CD4-positive, alpha-beta memory T cell (primary cell): ENCODE measurements at regions not wholly inside any gene's neighbourhood (a gene's known extent, or its start where the extent isn't known, plus 50 kb on each side); places are given as distances from the start of the nearest gene placed in this dataset.

Experiments used
- CTCF ChIA-PET: fragments of 350-600 bp; sonication (Branson Sonifier 250); formaldehyde crosslinking; loops from one replicate; lab custom pipeline; 2021; ENCODE audit warnings: inconsistent platforms; ENCODE audit not compliant: partially characterized antibody; lab: Charles Lee
- POLR2A ChIA-PET: fragments of 350-600 bp; sonication (Branson Sonifier 250); formaldehyde crosslinking; loops from one replicate; lab custom pipeline; 2021; ENCODE audit not compliant: partially characterized antibody; lab: Charles Lee
- DNase-seq, 5 donors: peaks; one replicate each; pipeline versions ENCODE4 v3.0.0 to v3.0.0-alpha.2; 2020 to 2022; ENCODE audit warnings: mixed read lengths in 1 of 5
- H3K27ac ChIP-seq: one replicate; pipeline ENCODE4 v1.7.0; 2013; ENCODE audit warnings: low read depth, low read length
- H3K27me3 ChIP-seq: 2 replicates; pipeline ENCODE4 v1.7.0; 2013; ENCODE audit warnings: mild to moderate bottlenecking, low read length, moderate library complexity; ENCODE audit not compliant: insufficient read depth
- H3K36me3 ChIP-seq: 2 replicates; pipeline ENCODE4 v1.7.0; 2013; ENCODE audit warnings: mild to moderate bottlenecking, low read length, moderate library complexity; ENCODE audit not compliant: insufficient read depth
- H3K4me1 ChIP-seq: 2 replicates; pipeline ENCODE4 v1.7.0; 2013; ENCODE audit warnings: mild to moderate bottlenecking, low read length, moderate library complexity; ENCODE audit not compliant: insufficient read depth
- H3K4me3 ChIP-seq, 2 donors: one replicate each; pipeline ENCODE4 v1.7.0; 2013; ENCODE audit warnings: low read length in 2 of 2, mild to moderate bottlenecking in 1 of 2
- H3K9me3 ChIP-seq, 2 donors: one replicate each; pipeline ENCODE4 v1.7.0; 2013; ENCODE audit warnings: low read length in 2 of 2, control low read depth in 1 of 2; ENCODE audit not compliant: control insufficient read depth in 1 of 2
- H3K27ac Mint-ChIP-seq, 7 donors: one replicate each; pipeline ENCODE4 v1.8.0; 2020 to 2021; ENCODE audit warnings: mixed read lengths in 7 of 7, mild to moderate bottlenecking in 6 of 7, inconsistent platforms in 3 of 7, moderate library complexity in 3 of 7
- H3K27me3 Mint-ChIP-seq, 2 donors: one replicate each; pipeline ENCODE4 v1.8.0; 2020 to 2021; ENCODE audit warnings: mixed read lengths in 2 of 2
- H3K36me3 Mint-ChIP-seq, 2 donors: one replicate each; pipeline ENCODE4 v1.8.0; 2020 to 2021; ENCODE audit warnings: mixed read lengths in 2 of 2, inconsistent platforms in 1 of 2, mild to moderate bottlenecking in 1 of 2
- H3K4me1 Mint-ChIP-seq, 4 donors: one replicate each; pipeline ENCODE4 v1.8.0; 2020 to 2021; ENCODE audit warnings: mixed read lengths in 4 of 4, mild to moderate bottlenecking in 1 of 4
- H3K4me3 Mint-ChIP-seq, 8 donors: one replicate each; pipeline ENCODE4 v1.8.0; 2020 to 2021; ENCODE audit warnings: mixed read lengths in 8 of 8, mild to moderate bottlenecking in 7 of 8, moderate library complexity in 6 of 8, inconsistent platforms in 3 of 8
- H3K9me3 Mint-ChIP-seq, 8 donors: one replicate each; pipeline ENCODE4 v1.8.0; 2020 to 2021; ENCODE audit warnings: mixed read lengths in 8 of 8, mild to moderate bottlenecking in 5 of 8, inconsistent platforms in 3 of 8, moderate library complexity in 1 of 8
- intact Hi-C: fragments of 100-400 bp; cut with micrococcal nuclease; formaldehyde crosslinking; loops from one replicate; pipeline ENCODE4 v1.15.1; 2023

- Histone ChIP-seq H3K4me1 (no peaks in the 10 kb centered on the region), H3K27me3 (no peaks in the 10 kb centered on the region), H3K27ac (no peak overlapping the region), H3K4me3 (no peak overlapping the region), H3K36me3 (no peaks in the 10 kb centered on the region), H3K9me3 (no peaks in the 10 kb centered on the region)
- intact Hi-C loops: no loop called here
- peaks cover 7 to 14% of the 10 kb centered on the region in 2 donors for H3K27me3 Mint-ChIP-seq
- no peak for DNase-seq
- no peak overlapping the region for H3K27ac Mint-ChIP-seq
- no peaks in the 10 kb centered on the region for H3K36me3 Mint-ChIP-seq
- H3K9me3 Mint-ChIP-seq: no peaks in the 10 kb centered on the region
- no peaks in the 10 kb centered on the region for H3K4me1 Mint-ChIP-seq
- CTCF ChIA-PET: no interaction called here
- no peak overlapping the region for H3K4me3 Mint-ChIP-seq
- POLR2A ChIA-PET: no interaction called here
Observed at GRCh38 chr10:63763744-63764143, 242.5 kb downstream of the REEP3 start.

GRCh38 chr10:63765126-63765525 is 243.9 kb downstream of the REEP3 start:
- intact Hi-C loops: no loop called here
- Histone ChIP-seq H3K4me3 (no peak overlapping the region), H3K36me3 (no peaks in the 10 kb centered on the region), H3K9me3 (no peaks in the 10 kb centered on the region), H3K27me3 (no peaks in the 10 kb centered on the region), H3K27ac (no peak overlapping the region), H3K4me1 (no peaks in the 10 kb centered on the region)
- H3K9me3 Mint-ChIP-seq: no peaks in the 10 kb centered on the region
- no peak overlapping the region for H3K4me3 Mint-ChIP-seq
- no peak for DNase-seq
- ChIA-PET CTCF (no interaction called here), POLR2A (no interaction called here)
- H3K27ac Mint-ChIP-seq: no peak overlapping the region
- no peaks in the 10 kb centered on the region for H3K4me1 Mint-ChIP-seq
- peaks cover 0 to 11% of the 10 kb centered on the region in 2 donors for H3K27me3 Mint-ChIP-seq
- H3K36me3 Mint-ChIP-seq: no peaks in the 10 kb centered on the region

DNA sequence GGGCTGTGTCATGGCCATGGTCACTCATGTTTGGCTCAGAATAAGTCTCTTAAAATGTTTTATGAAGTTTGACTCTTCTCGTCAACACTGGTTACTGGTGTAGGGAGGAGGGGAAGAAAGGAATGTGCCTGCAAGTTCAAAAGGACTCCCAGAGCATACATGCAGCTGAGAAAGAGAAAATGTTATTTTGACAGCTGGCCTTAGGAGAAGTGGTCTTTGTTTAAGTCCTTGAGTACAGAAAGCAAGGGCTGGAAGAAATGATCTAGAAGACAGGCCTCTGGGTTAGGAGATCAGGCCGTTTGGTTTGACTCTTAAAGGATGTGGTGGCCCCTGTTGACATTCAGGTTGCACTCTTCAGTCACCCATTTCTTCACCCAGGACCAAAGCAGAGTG is 245.5 kb downstream of the REEP3 start:
- ChIA-PET CTCF (interaction anchor here (1.8 to 2.3 kb wide), 2 partner anchors 9 to 600 kb away, joined by 4 to 10 read pairs; no protein-coding TSS in a partner anchor), POLR2A (no interaction called here)
- no peak for DNase-seq
- H3K4me1 Mint-ChIP-seq: no peaks in the 10 kb centered on the region
- H3K4me3 Mint-ChIP-seq: no peak overlapping the region
- Histone ChIP-seq H3K27me3 (no peaks in the 10 kb centered on the region), H3K4me3 (no peak overlapping the region), H3K36me3 (no peaks in the 10 kb centered on the region), H3K4me1 (no peaks in the 10 kb centered on the region), H3K9me3 (no peaks in the 10 kb centered on the region), H3K27ac (no peak overlapping the region)
- no peaks in the 10 kb centered on the region for H3K36me3 Mint-ChIP-seq
- intact Hi-C loops: loop anchor here (2.0 kb wide), 1 partner anchor 600 kb away; no protein-coding TSS in a partner anchor
- H3K9me3 Mint-ChIP-seq: no peaks in the 10 kb centered on the region
- H3K27ac Mint-ChIP-seq: no peak overlapping the region
- H3K27me3 Mint-ChIP-seq: peaks cover 0 to 10% of the 10 kb centered on the region in 2 donors

- H3K4me1 Mint-ChIP-seq: no peaks in the 10 kb centered on the region
- no peak for DNase-seq
- no peaks in the 10 kb centered on the region for H3K9me3 Mint-ChIP-seq
- no peaks in the 10 kb centered on the region for H3K36me3 Mint-ChIP-seq
- ChIA-PET CTCF (interaction anchor here (0.9 to 2.3 kb wide), 3 partner anchors 10 to 601 kb away, joined by 3 to 10 read pairs (median 4); no protein-coding TSS in a partner anchor), POLR2A (no interaction called here)
- Histone ChIP-seq H3K27ac (no peak overlapping the region), H3K36me3 (no peaks in the 10 kb centered on the region), H3K9me3 (no peaks in the 10 kb centered on the region), H3K27me3 (no peaks in the 10 kb centered on the region), H3K4me3 (no peak overlapping the region), H3K4me1 (no peaks in the 10 kb centered on the region)
- no peak overlapping the region for H3K4me3 Mint-ChIP-seq
- peaks cover 0 to 10% of the 10 kb centered on the region in 2 donors for H3K27me3 Mint-ChIP-seq
- H3K27ac Mint-ChIP-seq: no peak overlapping the region
- intact Hi-C loops: loop anchor here (2.0 kb wide), 1 partner anchor 600 kb away; no protein-coding TSS in a partner anchor
Observed at GRCh38 chr10:63767138-63767801, 246.1 kb downstream of the REEP3 start.

GRCh38 chr10:63769367-63769766 is 248.2 kb downstream of the REEP3 start:
- Histone ChIP-seq H3K27ac (no peak overlapping the region), H3K4me1 (no peaks in the 10 kb centered on the region), H3K9me3 (no peaks in the 10 kb centered on the region), H3K27me3 (no peaks in the 10 kb centered on the region), H3K4me3 (no peak overlapping the region), H3K36me3 (no peaks in the 10 kb centered on the region)
- Mint-ChIP-seq H3K36me3 (no peaks in the 10 kb centered on the region), H3K27ac (no peak overlapping the region), H3K4me3 (no peak overlapping the region), H3K4me1 (no peaks in the 10 kb centered on the region), H3K27me3 (peaks cover 0 to 10% of the 10 kb centered on the region in 2 donors), H3K9me3 (no peaks in the 10 kb centered on the region)
- DNase-seq: no peak
- ChIA-PET POLR2A (no interaction called here), CTCF (interaction anchor here (1.2 kb wide), 1 partner anchor 612 kb away, joined by 3 read pairs; no protein-coding TSS in a partner anchor)
- intact Hi-C loops: no loop called here

DNA sequence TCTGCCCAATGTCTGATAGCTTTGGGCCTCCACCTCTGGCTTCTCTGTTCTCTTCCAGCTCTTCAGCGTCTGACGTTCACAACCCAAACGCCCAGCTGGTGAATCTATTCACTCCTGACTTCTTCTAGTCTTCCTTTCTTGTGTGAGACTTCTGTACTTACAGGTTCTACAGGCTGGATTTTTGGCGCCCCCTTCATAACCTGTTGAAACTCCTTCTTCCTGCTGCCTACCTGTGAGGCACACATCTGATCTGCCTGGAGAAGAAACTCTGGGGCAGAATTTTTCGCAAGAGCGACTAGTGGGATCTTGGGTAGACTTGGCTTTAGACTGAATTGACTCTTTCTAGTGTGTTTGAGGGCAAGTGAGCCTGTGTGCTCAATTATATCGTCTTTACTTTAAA is 249.3 kb downstream of the REEP3 start:
- Histone ChIP-seq H3K27me3 (no peaks in the 10 kb centered on the region), H3K4me3 (no peak overlapping the region), H3K9me3 (no peaks in the 10 kb centered on the region), H3K27ac (no peak overlapping the region), H3K4me1 (no peaks in the 10 kb centered on the region), H3K36me3 (no peaks in the 10 kb centered on the region)
- no peak for DNase-seq
- no peaks in the 10 kb centered on the region for H3K36me3 Mint-ChIP-seq
- CTCF ChIA-PET: interaction anchor here (1.2 kb wide), 1 partner anchor 613 kb away, joined by 3 read pairs; no protein-coding TSS in a partner anchor
- POLR2A ChIA-PET: no interaction called here
- intact Hi-C loops: no loop called here
- H3K4me3 Mint-ChIP-seq: no peak overlapping the region
- H3K27me3 Mint-ChIP-seq: peaks cover 0 to 10% of the 10 kb centered on the region in 2 donors
- no peaks in the 10 kb centered on the region for H3K9me3 Mint-ChIP-seq
- no peak overlapping the region for H3K27ac Mint-ChIP-seq
- no peaks in the 10 kb centered on the region for H3K4me1 Mint-ChIP-seq

- Histone ChIP-seq H3K27ac (no peak overlapping the region), H3K4me1 (no peaks in the 10 kb centered on the region), H3K27me3 (no peaks in the 10 kb centered on the region), H3K36me3 (no peaks in the 10 kb centered on the region), H3K9me3 (no peaks in the 10 kb centered on the region), H3K4me3 (no peak overlapping the region)
- Mint-ChIP-seq H3K4me3 (no peak overlapping the region), H3K36me3 (no peaks in the 10 kb centered on the region), H3K27ac (no peak overlapping the region), H3K27me3 (peaks cover 0 to 10% of the 10 kb centered on the region in 2 donors), H3K4me1 (no peaks in the 10 kb centered on the region), H3K9me3 (no peaks in the 10 kb centered on the region)
- intact Hi-C loops: no loop called here
- ChIA-PET CTCF (no interaction called here), POLR2A (no interaction called here)
- no peak for DNase-seq
Observed at GRCh38 chr10:63772491-63772890, 251.3 kb downstream of the REEP3 start.
